ENCODE measurements at regions not wholly inside any gene's neighbourhood (a gene's known extent, or its start where the extent isn't known, plus 50 kb on each side); places are given as distances from the start of the nearest gene placed in this dataset.

GRCh38 chr2:239606741-239607516 lies 206.1 kb upstream of the HDAC4 start:
- TF ChIP-seq MTA1 (IDR thresholded peaks at IDR 0.05; ENCODE audit: borderline replicate concordance) (no peak), ATF1 (CRISPR knock-in tag; IDR thresholded peaks at IDR 0.05) (no peak), ATF1 (tag; IDR thresholded peaks at IDR 0.05) (no peak), SRF (CRISPR knock-in tag; IDR thresholded peaks at IDR 0.05) (no peak), TCF7L2 (IDR thresholded peaks at IDR 0.05; ENCODE audit: low read depth, low read length) (no peak), CCAR2 (IDR thresholded peaks at IDR 0.05; ENCODE audit: low read depth, low read length) (no peak), BRCA1 (IDR thresholded peaks at IDR 0.05) (no peak), BRCA1 (CRISPR knock-in tag; IDR thresholded peaks at IDR 0.05) (no peak), ELF1 (tag; IDR thresholded peaks at IDR 0.05) (no peak), CHD4 (IDR thresholded peaks at IDR 0.05; ENCODE audit: insufficient read depth, insufficient replicate concordance, low read depth, low read length, poor library complexity, severe bottlenecking) (no peak), JUN (IDR thresholded peaks at IDR 0.05; ENCODE audit: borderline replicate concordance, low read depth, low read length) (no peak), JUN (CRISPR knock-in tag; IDR thresholded peaks at IDR 0.05; ENCODE audit: borderline replicate concordance) (no peak), ZNF140 (CRISPR knock-in tag; IDR thresholded peaks at IDR 0.05) (no peak)
- TF ChIP-seq, protein P1, sequence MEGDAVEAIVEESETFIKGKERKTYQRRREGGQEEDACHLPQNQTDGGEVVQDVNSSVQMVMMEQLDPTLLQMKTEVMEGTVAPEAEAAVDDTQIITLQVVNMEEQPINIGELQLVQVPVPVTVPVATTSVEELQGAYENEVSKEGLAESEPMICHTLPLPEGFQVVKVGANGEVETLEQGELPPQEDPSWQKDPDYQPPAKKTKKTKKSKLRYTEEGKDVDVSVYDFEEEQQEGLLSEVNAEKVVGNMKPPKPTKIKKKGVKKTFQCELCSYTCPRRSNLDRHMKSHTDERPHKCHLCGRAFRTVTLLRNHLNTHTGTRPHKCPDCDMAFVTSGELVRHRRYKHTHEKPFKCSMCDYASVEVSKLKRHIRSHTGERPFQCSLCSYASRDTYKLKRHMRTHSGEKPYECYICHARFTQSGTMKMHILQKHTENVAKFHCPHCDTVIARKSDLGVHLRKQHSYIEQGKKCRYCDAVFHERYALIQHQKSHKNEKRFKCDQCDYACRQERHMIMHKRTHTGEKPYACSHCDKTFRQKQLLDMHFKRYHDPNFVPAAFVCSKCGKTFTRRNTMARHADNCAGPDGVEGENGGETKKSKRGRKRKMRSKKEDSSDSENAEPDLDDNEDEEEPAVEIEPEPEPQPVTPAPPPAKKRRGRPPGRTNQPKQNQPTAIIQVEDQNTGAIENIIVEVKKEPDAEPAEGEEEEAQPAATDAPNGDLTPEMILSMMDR (IDR thresholded peaks at IDR 0.05 in 2 of 3, conservative IDR thresholded peaks at IDR 0.05 in 1 of 3; ENCODE audit: insufficient read depth in 2 of 3, low read depth in 1 of 3, low read length in 3 of 3): no peak
- TF ChIP-seq, protein P2, sequence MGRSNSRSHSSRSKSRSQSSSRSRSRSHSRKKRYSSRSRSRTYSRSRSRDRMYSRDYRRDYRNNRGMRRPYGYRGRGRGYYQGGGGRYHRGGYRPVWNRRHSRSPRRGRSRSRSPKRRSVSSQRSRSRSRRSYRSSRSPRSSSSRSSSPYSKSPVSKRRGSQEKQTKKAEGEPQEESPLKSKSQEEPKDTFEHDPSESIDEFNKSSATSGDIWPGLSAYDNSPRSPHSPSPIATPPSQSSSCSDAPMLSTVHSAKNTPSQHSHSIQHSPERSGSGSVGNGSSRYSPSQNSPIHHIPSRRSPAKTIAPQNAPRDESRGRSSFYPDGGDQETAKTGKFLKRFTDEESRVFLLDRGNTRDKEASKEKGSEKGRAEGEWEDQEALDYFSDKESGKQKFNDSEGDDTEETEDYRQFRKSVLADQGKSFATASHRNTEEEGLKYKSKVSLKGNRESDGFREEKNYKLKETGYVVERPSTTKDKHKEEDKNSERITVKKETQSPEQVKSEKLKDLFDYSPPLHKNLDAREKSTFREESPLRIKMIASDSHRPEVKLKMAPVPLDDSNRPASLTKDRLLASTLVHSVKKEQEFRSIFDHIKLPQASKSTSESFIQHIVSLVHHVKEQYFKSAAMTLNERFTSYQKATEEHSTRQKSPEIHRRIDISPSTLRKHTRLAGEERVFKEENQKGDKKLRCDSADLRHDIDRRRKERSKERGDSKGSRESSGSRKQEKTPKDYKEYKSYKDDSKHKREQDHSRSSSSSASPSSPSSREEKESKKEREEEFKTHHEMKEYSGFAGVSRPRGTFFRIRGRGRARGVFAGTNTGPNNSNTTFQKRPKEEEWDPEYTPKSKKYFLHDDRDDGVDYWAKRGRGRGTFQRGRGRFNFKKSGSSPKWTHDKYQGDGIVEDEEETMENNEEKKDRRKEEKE (IDR thresholded peaks at IDR 0.05; ENCODE audit: borderline replicate concordance in 1 of 2, control insufficient read depth in 1 of 2, low read depth in 2 of 2, low read length in 1 of 2): no peak
